Muscle layer of duodenum (tissue), 2 donors: ENCODE measurements at regions not wholly inside any gene's neighbourhood (a gene's known extent, or its start where the extent isn't known, plus 50 kb on each side); places are given as distances from the start of the nearest gene placed in this dataset.

Source experiments
- H3K27ac ChIP-seq: one replicate; pipeline ENCODE4 v1.7.0; 2013; ENCODE audit warnings: mild to moderate bottlenecking, low read length
- H3K27me3 ChIP-seq: one replicate; pipeline ENCODE4 v1.7.0; 2013; ENCODE audit warnings: low read depth, mild to moderate bottlenecking, control low read depth, low read length
- H3K36me3 ChIP-seq, 2 donors: one replicate each; pipeline ENCODE4 v1.7.0; 2013; ENCODE audit warnings: low read length in 2 of 2, control low read depth in 1 of 2, mild to moderate bottlenecking in 1 of 2; ENCODE audit not compliant: insufficient read depth in 2 of 2, control insufficient read depth in 1 of 2
- H3K4me1 ChIP-seq, 2 donors: one replicate each; pipeline ENCODE4 v1.7.0; 2013; ENCODE audit warnings: low read length in 2 of 2, mild to moderate bottlenecking in 2 of 2, control low read depth in 1 of 2, moderate library complexity in 1 of 2; ENCODE audit not compliant: insufficient read depth in 2 of 2, control insufficient read depth in 1 of 2
- H3K4me3 ChIP-seq, 2 donors: one replicate each; pipeline ENCODE4 v1.7.0; 2013; ENCODE audit warnings: low read length in 2 of 2, low read depth in 1 of 2, mild to moderate bottlenecking in 1 of 2
- H3K9me3 ChIP-seq, 2 donors: one replicate each; pipeline ENCODE4 v1.7.0; 2013; ENCODE audit warnings: low read length in 2 of 2, control low read depth in 1 of 2, mild to moderate bottlenecking in 1 of 2; ENCODE audit not compliant: control insufficient read depth in 1 of 2
- donor health status: healthy.

GRCh38 chr11:71066311-71066710, 186.1 kb downstream of the SHANK2 start:
- Histone ChIP-seq H3K4me1 (no peaks in the 10 kb centered on the region), H3K36me3 (no peaks in the 10 kb centered on the region), H3K4me3 (no peak overlapping the region)

GRCh38 chr11:71065841-71066240, 186.5 kb downstream of the SHANK2 start:
- no peaks in the 10 kb centered on the region for H3K9me3 ChIP-seq
- H3K27me3 ChIP-seq, result no peaks in the 10 kb centered on the region
- H3K27ac ChIP-seq, result no peak overlapping the region
- H3K4me1 ChIP-seq, result no peaks in the 10 kb centered on the region
- no peak overlapping the region for H3K4me3 ChIP-seq
- H3K36me3 ChIP-seq, result no peaks in the 10 kb centered on the region

More at GRCh38 chr11:71066311-71066710, 186.1 kb downstream of the SHANK2 start:
- no peak overlapping the region for H3K27ac ChIP-seq
- H3K9me3 ChIP-seq, result no peaks in the 10 kb centered on the region
- H3K27me3 ChIP-seq, result no peaks in the 10 kb centered on the region

- no peaks in the 10 kb centered on the region for H3K4me1 ChIP-seq
- H3K27ac ChIP-seq, result no peak overlapping the region
- no peaks in the 10 kb centered on the region for H3K9me3 ChIP-seq
- no peak overlapping the region for H3K4me3 ChIP-seq
- no peaks in the 10 kb centered on the region for H3K27me3 ChIP-seq
- no peaks in the 10 kb centered on the region for H3K36me3 ChIP-seq
These were observed 187.5 kb downstream of the SHANK2 start for GRCh38 chr11:71064702-71065515.

- Histone ChIP-seq H3K4me1 (no peaks in the 10 kb centered on the region), H3K4me3 (no peak overlapping the region), H3K9me3 (no peaks in the 10 kb centered on the region), H3K27me3 (no peaks in the 10 kb centered on the region), H3K27ac (no peak overlapping the region), H3K36me3 (no peaks in the 10 kb centered on the region)
These were observed 188.2 kb downstream of the SHANK2 start for GRCh38 chr11:71064183-71064582.

- Histone ChIP-seq H3K27me3 (no peaks in the 10 kb centered on the region), H3K9me3 (no peaks in the 10 kb centered on the region), H3K4me1 (no peaks in the 10 kb centered on the region), H3K36me3 (no peaks in the 10 kb centered on the region), H3K27ac (no peak overlapping the region), H3K4me3 (no peak overlapping the region)
These were observed 189.2 kb downstream of the SHANK2 start for GRCh38 chr11:71063129-71063528.

DNA sequence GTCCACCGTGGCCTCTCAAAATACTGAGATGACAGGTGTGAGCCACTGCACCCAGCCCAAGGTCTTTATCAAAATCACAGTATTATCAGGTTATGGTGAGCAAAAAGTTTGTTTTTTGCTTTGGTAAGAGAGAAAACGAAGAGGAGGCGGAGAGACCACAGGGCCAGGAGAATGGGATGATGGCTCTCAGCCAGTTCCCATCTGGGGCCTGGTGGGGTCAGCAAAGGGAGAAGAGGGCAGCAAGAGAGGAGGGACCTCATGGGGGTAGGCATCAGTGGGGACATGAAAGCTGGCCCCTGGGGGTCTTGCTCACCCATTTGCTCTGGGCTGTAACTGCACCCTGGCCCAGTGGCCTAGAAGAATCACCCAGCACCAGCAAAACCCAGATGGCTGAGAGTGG, 190.2 kb downstream of the SHANK2 start:
- Histone ChIP-seq H3K9me3 (no peaks in the 10 kb centered on the region), H3K27me3 (no peaks in the 10 kb centered on the region), H3K4me1 (no peaks in the 10 kb centered on the region), H3K36me3 (no peaks in the 10 kb centered on the region), H3K4me3 (no peak overlapping the region), H3K27ac (no peak overlapping the region)

GRCh38 chr11:71060391-71060791, 192.0 kb downstream of the SHANK2 start:
- H3K4me1 ChIP-seq, result no peaks in the 10 kb centered on the region
- H3K36me3 ChIP-seq, result no peaks in the 10 kb centered on the region
- H3K9me3 ChIP-seq, result no peaks in the 10 kb centered on the region
- H3K4me3 ChIP-seq, result no peak overlapping the region
- no peak overlapping the region for H3K27ac ChIP-seq
- H3K27me3 ChIP-seq, result no peaks in the 10 kb centered on the region

DNA sequence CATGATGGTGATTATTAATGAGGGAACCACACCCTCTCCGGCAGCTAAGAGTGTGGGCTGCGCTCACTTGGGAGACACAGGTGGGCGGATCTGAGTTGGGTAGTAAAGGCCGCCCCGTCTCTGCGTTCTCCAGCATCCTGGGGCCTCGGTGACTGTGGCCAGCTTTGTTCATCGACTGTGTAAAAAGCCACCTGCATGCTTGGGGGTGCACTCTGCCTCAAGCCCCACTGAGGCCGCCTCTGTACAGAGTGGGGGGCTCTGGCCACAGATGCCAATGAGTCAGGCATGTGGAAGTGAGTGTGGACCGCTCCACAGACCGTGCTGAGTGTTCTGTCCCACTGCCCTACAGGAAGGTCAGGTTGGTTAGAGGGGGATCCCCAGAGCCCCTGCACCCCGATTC, 192.7 kb downstream of the SHANK2 start:
- no peaks in the 10 kb centered on the region for H3K36me3 ChIP-seq
- no peaks in the 10 kb centered on the region for H3K27me3 ChIP-seq
- H3K9me3 ChIP-seq, result no peaks in the 10 kb centered on the region
- H3K4me3 ChIP-seq, result no peak overlapping the region
- no peak overlapping the region for H3K27ac ChIP-seq
- H3K4me1 ChIP-seq, result no peaks in the 10 kb centered on the region

GRCh38 chr11:71055925-71056324, 196.5 kb downstream of the SHANK2 start:
- no peaks in the 10 kb centered on the region for H3K27me3 ChIP-seq
- H3K4me3 ChIP-seq, result no peak overlapping the region
- no peak overlapping the region for H3K27ac ChIP-seq
- no peaks in the 10 kb centered on the region for H3K9me3 ChIP-seq
- no peaks in the 10 kb centered on the region for H3K36me3 ChIP-seq
- no peaks in the 10 kb centered on the region for H3K4me1 ChIP-seq
